ENCODE measurements at regions not wholly inside any gene's neighbourhood (a gene's known extent, or its start where the extent isn't known, plus 50 kb on each side); places are given as distances from the start of the nearest gene placed in this dataset.

- Histone ChIP-seq H3K27ac (ENCODE audit: low read depth, low read length, poor library complexity, severe bottlenecking) (no peak overlapping the region), H3K9me3 (ENCODE audit: low read length) (no peaks in the 10 kb centered on the region), H2AFZ (ENCODE audit: low read length) (no peak overlapping the region), H3K4me3 (ENCODE audit: low read depth, low read length, poor library complexity, severe bottlenecking) (no peak overlapping the region), H3K79me2 (ENCODE audit: insufficient read depth, low read depth, low read length) (no peaks in the 10 kb centered on the region), H3K4me1 (ENCODE audit: insufficient read depth, low read length, poor library complexity, severe bottlenecking) (no peaks in the 10 kb centered on the region), H3K36me3 (ENCODE audit: insufficient read depth, low read length) (no peaks in the 10 kb centered on the region), H4K20me1 (ENCODE audit: insufficient read depth, low read length) (no peaks in the 10 kb centered on the region), H3K9me2 (ENCODE audit: insufficient read depth, low read length) (no peaks in the 10 kb centered on the region), H3K4me2 (ENCODE audit: low read length) (no peak overlapping the region)
- no peak for DNase-seq (ENCODE audit: low spot score)
- no peak for TF ChIP-seq CTCF (conservative IDR thresholded peaks at IDR 0.05; ENCODE audit: low read length)
- TF ChIP-seq EZH2phosphoT487 (IDR thresholded peaks at IDR 0.05; ENCODE audit: borderline replicate concordance, low read depth, low read length), result no peak
- intact Hi-C loops (cut with micrococcal nuclease; ENCODE audit: unreplicated experiment), result no loop called here
- BruUV-seq (replicated peaks), result no TSS peak
- ChIA-PET POLR2A (no interaction called here), CTCF (ENCODE audit: unreplicated experiment) (no interaction called here)
Observed at GRCh38 chr10:117632406-117632805, 89.9 kb downstream of the EMX2 start.

GRCh38 chr10:117635826-117636225 is 93.3 kb downstream of the EMX2 start:
- Histone ChIP-seq H3K27ac (ENCODE audit: low read depth, low read length, poor library complexity, severe bottlenecking) (no peak overlapping the region), H4K20me1 (ENCODE audit: insufficient read depth, low read length) (no peaks in the 10 kb centered on the region), H3K4me3 (ENCODE audit: low read depth, low read length, poor library complexity, severe bottlenecking) (no peak overlapping the region), H3K9me3 (ENCODE audit: low read length) (no peaks in the 10 kb centered on the region), H3K4me2 (ENCODE audit: low read length) (no peak overlapping the region), H3K79me2 (ENCODE audit: insufficient read depth, low read depth, low read length) (no peaks in the 10 kb centered on the region), H2AFZ (ENCODE audit: low read length) (no peak overlapping the region), H3K36me3 (ENCODE audit: insufficient read depth, low read length) (no peaks in the 10 kb centered on the region), H3K4me1 (ENCODE audit: insufficient read depth, low read length, poor library complexity, severe bottlenecking) (no peaks in the 10 kb centered on the region), H3K9me2 (ENCODE audit: insufficient read depth, low read length) (no peaks in the 10 kb centered on the region)
- ChIA-PET POLR2A (interaction anchor here (0.6 kb wide), 1 partner anchor 37 kb away, joined by 3 read pairs; no protein-coding TSS in a partner anchor), CTCF (ENCODE audit: unreplicated experiment) (no interaction called here)
- no peak for DNase-seq (ENCODE audit: low spot score)
- TF ChIP-seq CTCF (conservative IDR thresholded peaks at IDR 0.05; ENCODE audit: low read length) (no peak), EZH2phosphoT487 (IDR thresholded peaks at IDR 0.05; ENCODE audit: borderline replicate concordance, low read depth, low read length) (no peak)
- no TSS peak for BruUV-seq (replicated peaks)
- intact Hi-C loops (cut with micrococcal nuclease; ENCODE audit: unreplicated experiment), result no loop called here

- Histone ChIP-seq H3K9me3 (ENCODE audit: low read length) (no peaks in the 10 kb centered on the region), H3K4me3 (ENCODE audit: low read depth, low read length, poor library complexity, severe bottlenecking) (no peak overlapping the region), H3K4me1 (ENCODE audit: insufficient read depth, low read length, poor library complexity, severe bottlenecking) (no peaks in the 10 kb centered on the region), H3K79me2 (ENCODE audit: insufficient read depth, low read depth, low read length) (no peaks in the 10 kb centered on the region), H3K27ac (ENCODE audit: low read depth, low read length, poor library complexity, severe bottlenecking) (no peak overlapping the region), H3K9me2 (ENCODE audit: insufficient read depth, low read length) (no peaks in the 10 kb centered on the region), H3K4me2 (ENCODE audit: low read length) (no peak overlapping the region), H3K36me3 (ENCODE audit: insufficient read depth, low read length) (no peaks in the 10 kb centered on the region), H2AFZ (ENCODE audit: low read length) (no peak overlapping the region), H4K20me1 (ENCODE audit: insufficient read depth, low read length) (no peaks in the 10 kb centered on the region)
- CTCF ChIA-PET (ENCODE audit: unreplicated experiment), result no interaction called here
- POLR2A ChIA-PET, result no interaction called here
- DNase-seq (ENCODE audit: low spot score), result no peak
- TF ChIP-seq EZH2phosphoT487 (IDR thresholded peaks at IDR 0.05; ENCODE audit: borderline replicate concordance, low read depth, low read length) (no peak), CTCF (conservative IDR thresholded peaks at IDR 0.05; ENCODE audit: low read length) (no peak)
- intact Hi-C loops (cut with micrococcal nuclease; ENCODE audit: unreplicated experiment), result no loop called here
- no TSS peak for BruUV-seq (replicated peaks)
Observed at GRCh38 chr10:117638200-117638599, 95.7 kb downstream of the EMX2 start.
